ENCODE measurements at regions not wholly inside any gene's neighbourhood (a gene's known extent, or its start where the extent isn't known, plus 50 kb on each side); places are given as distances from the start of the nearest gene placed in this dataset.

DNA sequence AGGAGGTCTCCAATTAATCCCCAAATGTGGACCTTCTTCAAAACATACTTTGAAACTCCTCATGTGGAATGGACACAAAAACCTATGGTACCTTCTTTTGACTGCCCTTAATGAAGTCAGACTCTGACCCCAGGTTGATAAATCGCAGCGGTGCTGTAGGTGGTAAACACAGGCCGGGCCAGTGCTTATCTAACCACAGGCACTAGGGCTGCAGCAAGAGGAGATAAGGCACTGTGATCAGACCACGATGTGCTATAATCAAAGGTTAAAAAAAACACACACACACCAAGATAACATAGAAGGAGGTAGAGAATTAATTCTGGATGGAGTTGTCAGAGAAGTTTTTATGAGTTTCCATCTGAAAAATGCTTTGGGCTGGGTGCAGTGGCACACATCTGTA, 52.3 kb upstream of the SIPA1L2 start:
- DNase-seq (ENCODE audit: low spot score), result peak; percentile 78

DNA sequence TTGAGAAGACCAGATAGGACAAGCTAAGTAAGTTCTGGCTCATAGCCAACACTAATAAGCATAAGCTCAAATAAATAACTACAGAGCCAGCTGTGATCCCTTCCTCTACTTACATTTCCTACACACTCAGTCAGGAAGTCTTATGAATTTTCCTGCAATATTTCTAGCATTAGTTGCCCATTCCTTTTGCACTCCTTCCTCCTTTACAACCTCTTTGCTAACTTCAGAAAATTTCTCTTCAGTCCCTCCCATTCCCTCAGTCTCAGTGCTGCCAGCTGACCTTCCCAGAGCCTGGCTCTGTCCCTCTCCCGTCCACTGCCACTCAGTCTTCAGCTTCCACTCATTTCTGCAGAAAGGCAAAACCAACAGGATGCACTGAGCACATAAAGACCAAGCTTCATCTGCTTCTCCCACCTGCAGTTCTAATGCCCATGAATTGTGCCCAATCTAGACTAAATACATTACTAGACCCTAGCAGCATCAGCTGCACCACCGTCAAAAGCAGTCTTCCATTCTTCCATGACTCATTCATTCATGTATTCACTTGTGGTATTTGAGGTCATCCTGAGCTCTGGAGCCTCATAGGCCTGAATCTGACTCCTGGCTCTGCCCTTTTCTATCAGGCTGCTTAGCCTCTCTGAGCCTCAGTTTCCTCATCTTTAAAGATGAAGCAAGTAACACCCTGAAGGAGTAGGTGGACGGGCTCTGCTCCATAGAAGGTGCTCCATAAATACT, 54.6 kb upstream of the SIPA1L2 start:
- DNase-seq (ENCODE audit: low spot score), result no peak

GRCh38 chr1:232686346-232686745, 56.4 kb upstream of the SIPA1L2 start:
- DNase-seq (ENCODE audit: low spot score), result no peak

DNA sequence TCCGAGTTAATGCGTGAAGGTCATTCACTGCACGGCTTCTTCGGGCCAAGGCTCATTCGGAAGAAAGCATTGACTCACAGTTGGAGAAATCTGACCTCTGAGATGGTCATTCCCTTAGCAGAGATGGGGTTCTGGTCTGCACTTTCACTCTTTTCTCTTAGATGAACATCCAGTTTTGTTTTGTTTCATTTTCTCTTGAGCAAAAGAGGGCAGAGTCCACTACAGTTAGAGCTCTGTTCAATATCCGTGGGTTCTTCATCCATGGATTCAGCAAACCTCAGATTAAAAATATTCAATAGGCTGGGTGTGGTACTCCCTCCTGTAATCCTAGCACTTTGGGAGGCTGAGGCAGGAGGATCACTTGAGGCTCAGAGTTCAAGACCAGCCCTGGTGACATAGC, 57.4 kb upstream of the SIPA1L2 start:
- no peak for DNase-seq (ENCODE audit: low spot score)

GRCh38 chr1:232687728-232688127, 57.8 kb upstream of the SIPA1L2 start:
- no peak for DNase-seq (ENCODE audit: low spot score)

- no peak for DNase-seq (ENCODE audit: low spot score)
These were observed 58.5 kb upstream of the SIPA1L2 start for GRCh38 chr1:232688398-232688797.

DNA sequence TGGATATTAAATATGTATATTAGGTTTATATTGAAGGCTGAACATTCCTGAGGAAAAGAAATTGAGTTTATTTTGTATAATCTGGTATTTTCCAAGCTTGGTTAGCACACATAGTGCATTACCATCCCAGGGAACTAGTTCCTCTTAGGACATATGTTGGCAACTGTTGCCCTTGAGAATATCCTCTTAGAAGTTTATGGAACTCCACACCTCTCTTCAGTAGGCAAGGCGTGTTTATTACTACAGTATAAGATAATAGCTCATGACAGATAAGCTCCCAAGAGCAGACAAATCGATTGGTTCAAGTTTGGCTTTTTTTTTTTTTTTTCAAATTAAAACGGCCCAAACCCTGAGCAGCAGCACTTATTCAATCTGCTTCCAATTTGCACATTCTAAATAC, 59.8 kb upstream of the SIPA1L2 start:
- no peak for DNase-seq (ENCODE audit: low spot score)

DNA sequence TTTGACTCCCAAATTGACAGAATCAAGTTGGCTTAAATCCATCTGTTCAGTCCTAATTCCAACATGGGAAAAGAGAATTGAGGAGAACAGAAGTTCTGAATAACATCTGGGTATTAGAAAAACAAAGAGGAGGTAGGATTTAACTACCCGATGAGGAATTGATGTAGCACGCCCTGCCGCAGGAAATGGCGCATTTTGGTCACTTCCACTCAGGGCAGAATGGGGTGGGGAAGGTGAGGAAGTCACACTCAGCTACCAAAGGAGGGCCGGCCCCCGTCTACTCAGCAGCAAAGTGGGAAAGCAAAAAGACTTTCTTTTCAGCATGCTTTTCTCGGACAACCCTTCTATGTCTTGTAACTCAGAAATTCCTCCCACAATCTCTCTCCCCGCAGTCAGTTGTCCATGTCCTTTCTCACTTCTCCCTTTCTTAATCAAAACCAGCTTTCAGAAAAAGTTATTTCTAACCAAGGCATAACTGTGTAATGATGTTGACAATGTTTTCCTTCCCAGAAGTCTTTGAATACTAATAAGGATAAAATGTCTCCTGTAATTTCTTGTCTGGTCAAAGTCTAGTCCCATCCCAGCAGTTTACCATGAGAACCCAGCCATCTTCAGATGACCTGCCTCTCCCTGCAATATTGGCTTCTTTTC, 60.5 kb upstream of the SIPA1L2 start:
- DNase-seq (ENCODE audit: low spot score), result no peak

GRCh38 chr1:232694475-232694874, 64.5 kb upstream of the SIPA1L2 start:
- no peak for DNase-seq (ENCODE audit: low spot score)

GRCh38 chr1:232695621-232696385, 65.9 kb upstream of the SIPA1L2 start:
- no peak for DNase-seq (ENCODE audit: low spot score)

DNA sequence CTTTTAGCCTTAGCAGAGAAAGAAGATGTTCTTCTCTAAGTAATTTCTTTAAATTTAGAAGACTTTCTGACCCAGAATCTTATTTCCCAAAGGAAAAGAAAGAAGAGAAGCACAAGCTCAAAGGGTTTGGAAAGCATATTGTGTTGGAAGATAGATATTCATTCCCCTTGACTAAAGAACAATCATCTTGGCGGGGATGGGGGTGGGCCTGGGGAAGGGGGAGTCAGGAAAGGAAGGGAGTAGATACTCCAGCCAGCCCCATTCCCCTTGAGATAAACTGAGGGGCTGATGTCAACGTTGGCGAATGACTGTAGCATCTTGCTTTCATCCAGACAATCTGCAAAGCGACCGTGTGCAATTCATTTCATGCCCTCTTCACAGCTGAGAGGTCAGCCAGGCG, 66.5 kb upstream of the SIPA1L2 start:
- DNase-seq (ENCODE audit: low spot score), result no peak

DNA sequence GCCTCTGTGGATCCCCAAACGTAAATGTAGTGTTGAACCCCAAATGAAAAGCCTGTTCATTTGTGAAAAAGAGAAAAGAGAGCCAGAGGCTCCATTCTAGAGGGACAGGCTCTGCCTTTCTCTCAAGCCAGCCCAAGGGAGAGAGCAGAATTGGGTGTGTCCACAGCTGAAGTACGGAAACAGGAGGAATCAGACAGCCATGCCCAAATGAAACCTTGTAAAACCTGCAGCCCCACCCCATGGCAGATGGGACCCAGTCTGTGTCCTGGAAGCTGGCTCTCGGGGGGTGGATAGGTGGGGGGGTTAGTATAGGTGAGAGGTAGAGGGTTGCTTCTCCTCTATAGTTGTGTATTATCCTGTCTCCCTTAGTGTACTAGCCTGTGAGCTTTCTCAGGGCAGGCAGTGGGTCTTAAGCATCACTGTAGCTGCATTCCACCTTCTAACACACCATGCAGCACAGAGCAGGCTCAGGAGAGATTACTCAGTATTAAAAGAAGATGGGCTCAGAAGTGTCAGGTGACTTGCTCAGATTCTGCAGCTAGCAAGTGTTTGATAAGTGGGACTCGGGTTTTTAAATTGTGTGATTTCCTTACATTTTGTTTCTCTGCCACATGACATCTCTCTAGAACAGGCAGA, 67.4 kb upstream of the SIPA1L2 start:
- no peak for DNase-seq (ENCODE audit: low spot score)

- DNase-seq (ENCODE audit: low spot score), result no peak
These were observed 69.9 kb upstream of the SIPA1L2 start for GRCh38 chr1:232699814-232700213.

GRCh38 chr1:232702911-232703310, 73.0 kb upstream of the SIPA1L2 start:
- DNase-seq (ENCODE audit: low spot score), result no peak

DNA sequence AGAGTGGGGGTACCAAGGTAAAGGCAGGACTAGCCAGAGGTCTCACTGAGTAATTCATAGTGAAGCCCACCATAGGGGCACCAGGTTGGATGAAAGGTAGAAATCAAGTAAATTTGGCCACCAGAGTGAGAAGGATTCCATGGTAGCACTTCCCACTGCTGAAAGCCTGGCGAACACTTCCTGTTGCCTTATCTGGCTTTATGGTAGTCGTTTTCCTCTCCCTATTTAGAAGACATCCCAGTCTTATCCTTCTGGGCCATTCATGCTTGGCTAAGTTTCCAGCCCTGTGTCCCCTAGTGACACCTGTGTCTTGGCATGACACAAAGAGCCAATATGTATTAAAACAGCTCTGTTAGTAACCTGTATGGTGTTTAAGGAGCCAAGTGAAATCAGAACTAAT, 74.3 kb upstream of the SIPA1L2 start:
- no peak for DNase-seq (ENCODE audit: low spot score)

DNA sequence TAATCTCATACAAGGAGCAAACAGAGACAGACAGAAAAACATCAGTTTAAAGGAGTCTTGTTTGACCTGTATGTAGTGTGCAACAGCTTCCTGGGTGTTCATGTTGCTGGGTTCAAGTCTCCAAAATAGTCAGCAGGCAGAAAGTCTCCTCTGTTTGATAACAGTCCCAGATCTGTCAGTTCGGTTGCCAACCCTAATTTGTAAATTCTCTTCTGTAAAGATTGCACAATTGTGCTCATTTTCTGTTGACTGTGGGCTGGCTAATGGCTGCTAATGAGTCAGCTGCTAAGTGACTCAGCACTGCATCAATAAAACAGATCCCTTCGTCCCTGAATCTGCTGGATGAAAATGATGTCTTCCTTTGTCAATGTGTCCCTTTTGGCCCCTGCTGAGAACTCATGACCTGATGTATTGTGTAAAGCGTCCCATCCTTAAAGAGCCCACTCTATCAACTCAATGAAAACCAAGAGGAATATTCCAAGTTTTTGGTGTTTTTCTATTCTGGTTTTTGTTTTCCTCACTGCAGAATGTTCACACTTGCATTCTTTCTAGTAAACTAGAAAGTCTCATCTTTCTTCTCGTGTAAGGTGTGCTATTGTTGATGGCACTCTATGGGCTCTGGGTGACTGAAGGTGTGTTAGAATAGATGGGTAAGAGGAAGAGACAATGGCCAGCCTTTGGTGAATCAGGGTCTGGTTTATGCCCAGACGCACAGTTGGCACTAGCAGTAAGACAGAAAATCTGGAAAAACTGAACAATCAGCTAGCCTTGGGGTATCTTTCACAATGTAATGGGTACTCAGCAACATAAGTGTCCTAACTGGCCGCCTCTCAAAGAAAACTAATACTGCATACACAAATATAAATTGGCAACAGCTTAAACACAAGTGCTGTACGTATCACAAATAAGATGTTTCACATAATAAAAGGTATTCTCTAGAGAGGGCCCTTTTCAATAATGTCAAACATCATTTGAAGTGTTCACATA, 75.1 kb upstream of the SIPA1L2 start:
- peak; percentile 80 for DNase-seq (ENCODE audit: low spot score)

DNA sequence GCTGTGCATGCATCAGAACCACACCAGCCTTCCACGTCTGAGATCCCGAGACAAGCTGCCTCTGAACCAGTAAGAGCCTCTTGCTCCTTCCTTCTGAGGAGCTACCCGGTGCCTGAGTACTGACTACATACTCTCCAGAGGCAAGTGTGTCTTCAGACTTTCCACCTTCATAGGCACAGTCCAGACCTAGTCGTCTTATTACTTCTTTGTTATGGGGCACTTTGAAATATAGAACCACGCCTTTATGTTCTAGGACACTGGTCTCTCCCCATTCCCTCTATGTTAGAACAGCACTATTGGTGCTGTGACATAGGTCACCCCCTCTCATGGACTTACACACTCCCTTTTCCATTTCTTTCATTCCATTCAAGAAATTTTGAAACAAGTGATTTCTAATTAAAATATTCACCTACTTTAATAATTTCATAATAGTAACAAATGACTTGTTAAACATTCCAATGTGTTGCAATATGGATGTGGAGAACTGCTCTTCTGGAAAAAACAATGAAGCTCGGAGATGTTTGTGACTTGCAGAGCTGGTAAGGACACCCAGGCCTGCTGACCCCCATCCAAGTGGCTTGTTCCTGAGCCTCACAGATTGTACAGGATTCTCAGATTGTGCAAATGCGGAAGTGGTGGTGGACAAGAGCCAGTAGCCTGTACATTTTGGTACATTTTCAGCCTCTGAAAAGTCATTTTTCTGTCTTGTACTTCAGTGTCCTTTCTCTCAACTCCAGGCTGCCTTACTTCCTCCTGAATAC, 76.1 kb upstream of the SIPA1L2 start:
- no peak for DNase-seq (ENCODE audit: low spot score)

- DNase-seq (ENCODE audit: low spot score), result no peak
These were observed 77.2 kb upstream of the SIPA1L2 start for GRCh38 chr1:232707142-232707541.

DNA sequence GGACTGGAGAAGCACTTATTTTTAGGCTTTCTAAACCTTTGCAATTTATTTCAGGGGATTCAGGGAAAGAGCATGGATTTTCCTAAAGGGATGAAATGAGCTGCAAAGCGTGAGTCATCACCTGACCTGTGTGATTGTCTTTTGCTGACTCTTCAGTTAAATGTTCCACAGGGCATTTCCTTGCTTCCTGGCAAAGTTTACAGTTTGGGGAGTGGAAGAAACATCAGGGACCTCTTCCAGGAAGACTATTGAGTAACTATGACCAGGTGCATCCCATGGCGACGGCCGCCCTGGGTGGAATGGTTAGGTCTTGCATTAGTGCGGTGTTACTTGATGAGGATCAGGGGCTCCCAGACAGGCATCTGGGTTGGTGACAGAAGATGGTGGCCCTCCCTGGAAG, 79.5 kb upstream of the SIPA1L2 start:
- DNase-seq (ENCODE audit: low spot score), result peak; percentile 40

- no peak for DNase-seq (ENCODE audit: low spot score)
These were observed 82.1 kb upstream of the SIPA1L2 start for GRCh38 chr1:232711996-232712395.
